IPS-20b (cell line): ENCODE measurements at regions not wholly inside any gene's neighbourhood (a gene's known extent, or its start where the extent isn't known, plus 50 kb on each side); places are given as distances from the start of the nearest gene placed in this dataset.
"Not testable (repeated sequence)": the region's sequence is repeated elsewhere in the genome, so short reads cannot be mapped to it uniquely, and the experiment has no call there.

Source experiments
- H3K27ac ChIP-seq: one replicate; pipeline ENCODE4 v1.5.1; 2013; ENCODE audit warnings: low read length
- H3K27me3 ChIP-seq: 2 replicates; pipeline ENCODE4 v1.6.1; 2013; ENCODE audit warnings: mild to moderate bottlenecking, low read length, inconsistent platforms; ENCODE audit not compliant: insufficient read depth
- H3K36me3 ChIP-seq: 2 replicates; pipeline ENCODE4 v1.6.1; 2013; ENCODE audit warnings: low read depth, mild to moderate bottlenecking, inconsistent platforms, low read length, moderate library complexity; ENCODE audit not compliant: insufficient read depth
- H3K4me1 ChIP-seq: 2 replicates; pipeline ENCODE4 v1.6.1; 2013; ENCODE audit warnings: mild to moderate bottlenecking, control low read depth, inconsistent platforms, low read length, moderate library complexity; ENCODE audit not compliant: insufficient read depth
- H3K4me3 ChIP-seq: 2 replicates; pipeline ENCODE4 v1.5.1; 2013; ENCODE audit warnings: mild to moderate bottlenecking, low read length, inconsistent platforms
- H3K9ac ChIP-seq: 2 replicates; pipeline ENCODE4 v1.6.1; 2013; ENCODE audit warnings: low read depth, mild to moderate bottlenecking, inconsistent platforms, low read length, moderate library complexity
- H3K9me3 ChIP-seq: 2 replicates; pipeline ENCODE4 v1.6.1; 2013; ENCODE audit warnings: mild to moderate bottlenecking, low read depth, low read length, inconsistent platforms; ENCODE audit not compliant: insufficient read depth

DNA sequence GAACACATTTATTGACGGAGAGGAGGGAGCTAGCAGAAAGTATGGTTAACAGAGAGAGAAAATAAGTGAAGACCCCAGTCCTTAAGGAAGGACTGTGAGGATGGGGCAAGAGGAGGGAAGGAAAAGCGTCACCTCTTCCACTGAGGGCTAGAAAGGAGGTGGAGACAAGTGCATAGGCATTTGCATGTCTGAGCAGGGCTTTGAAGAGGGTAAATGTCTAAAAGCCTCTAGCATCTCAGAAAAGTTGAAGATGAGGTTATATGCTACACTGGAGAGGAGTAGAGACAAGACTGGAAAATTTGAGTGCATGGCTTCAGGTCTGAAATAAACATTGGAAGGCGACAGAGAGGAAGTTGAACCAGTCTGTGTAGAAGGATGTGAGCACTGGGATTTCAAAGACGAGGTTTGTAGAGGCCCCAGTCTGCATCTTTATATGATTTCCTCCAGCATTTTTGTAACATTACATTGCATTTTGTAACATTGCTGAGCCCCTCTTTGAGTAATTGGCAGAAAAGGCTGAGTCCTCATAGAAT, 98.5 kb upstream of the IFNG-AS1 start:
- H3K4me3 ChIP-seq = no peak overlapping the region
- H3K27me3 ChIP-seq = no peaks in the 10 kb centered on the region
- no peak overlapping the region for H3K27ac ChIP-seq
- H3K4me1 ChIP-seq = no peaks in the 10 kb centered on the region; the same call in 1 of the 2 replicates
- no peak overlapping the region for H3K9ac ChIP-seq
- no peaks in the 10 kb centered on the region for H3K36me3 ChIP-seq
- no peaks in the 10 kb centered on the region for H3K9me3 ChIP-seq

DNA sequence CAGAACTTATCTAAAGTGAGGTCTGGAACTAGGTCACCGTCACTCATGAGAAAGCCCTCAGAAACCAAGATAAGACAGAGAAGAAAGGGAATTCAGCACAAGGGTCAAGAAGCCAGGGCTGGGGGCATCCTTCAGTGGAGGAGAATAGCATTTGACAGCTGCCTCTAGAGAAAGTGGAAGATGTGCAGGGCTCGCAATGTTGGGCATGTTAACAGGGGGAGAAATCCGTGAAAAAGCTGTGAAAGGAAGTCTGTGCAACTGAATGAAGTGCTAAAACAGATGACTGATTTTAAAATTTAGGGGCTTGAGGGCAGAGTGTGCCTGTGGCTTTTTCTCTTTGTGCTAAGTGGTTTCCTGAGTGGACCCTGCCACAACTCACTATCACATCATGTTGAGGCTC, 97.7 kb upstream of the IFNG-AS1 start:
- Histone ChIP-seq H3K27me3 (no peaks in the 10 kb centered on the region), H3K36me3 (no peaks in the 10 kb centered on the region), H3K9me3 (no peaks in the 10 kb centered on the region), H3K9ac (no peak overlapping the region), H3K4me1 (no peaks in the 10 kb centered on the region; the same call in 1 of the 2 replicates), H3K27ac (no peak overlapping the region), H3K4me3 (no peak overlapping the region)

DNA sequence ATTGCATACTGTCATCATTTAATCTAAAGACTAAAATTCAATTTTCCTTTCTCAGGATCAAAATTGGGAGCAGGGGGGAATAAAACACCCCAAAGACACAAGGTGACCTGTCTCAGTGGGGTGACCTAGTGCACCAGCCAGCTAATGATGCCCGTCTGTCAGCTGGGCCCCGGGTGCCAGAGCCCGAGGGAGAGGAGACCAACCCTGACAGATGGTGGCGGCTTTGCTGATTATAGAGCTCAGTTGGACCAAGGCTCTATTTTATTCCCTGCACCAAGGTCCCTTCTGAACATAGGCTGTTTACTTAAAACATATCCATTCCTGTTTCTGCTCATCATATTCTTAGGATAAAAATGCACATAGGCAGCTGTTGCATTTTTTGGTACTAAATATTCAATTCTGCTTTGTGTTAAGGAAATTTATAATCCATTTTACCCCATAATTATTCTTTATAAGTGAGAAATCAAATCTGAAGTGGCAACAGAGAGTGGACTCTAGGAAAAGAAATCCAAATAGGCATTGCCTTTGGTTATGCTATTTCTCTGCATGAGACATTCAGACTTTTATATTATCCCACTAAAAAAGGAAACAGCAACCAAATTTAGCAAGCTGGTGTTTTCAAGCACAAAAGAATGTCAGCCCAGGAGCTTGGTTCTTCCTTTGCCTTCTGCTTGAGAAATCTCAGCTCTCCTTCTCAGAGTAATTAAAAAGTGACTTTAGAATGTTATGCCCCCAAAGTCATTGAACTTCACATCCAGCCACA, 96.8 kb upstream of the IFNG-AS1 start:
- Histone ChIP-seq H3K27ac (no peak overlapping the region), H3K36me3 (no peaks in the 10 kb centered on the region), H3K27me3 (no peaks in the 10 kb centered on the region), H3K9ac (no peak overlapping the region), H3K4me3 (no peak overlapping the region), H3K4me1 (no peaks in the 10 kb centered on the region; the same call in 1 of the 2 replicates), H3K9me3 (no peaks in the 10 kb centered on the region)

DNA sequence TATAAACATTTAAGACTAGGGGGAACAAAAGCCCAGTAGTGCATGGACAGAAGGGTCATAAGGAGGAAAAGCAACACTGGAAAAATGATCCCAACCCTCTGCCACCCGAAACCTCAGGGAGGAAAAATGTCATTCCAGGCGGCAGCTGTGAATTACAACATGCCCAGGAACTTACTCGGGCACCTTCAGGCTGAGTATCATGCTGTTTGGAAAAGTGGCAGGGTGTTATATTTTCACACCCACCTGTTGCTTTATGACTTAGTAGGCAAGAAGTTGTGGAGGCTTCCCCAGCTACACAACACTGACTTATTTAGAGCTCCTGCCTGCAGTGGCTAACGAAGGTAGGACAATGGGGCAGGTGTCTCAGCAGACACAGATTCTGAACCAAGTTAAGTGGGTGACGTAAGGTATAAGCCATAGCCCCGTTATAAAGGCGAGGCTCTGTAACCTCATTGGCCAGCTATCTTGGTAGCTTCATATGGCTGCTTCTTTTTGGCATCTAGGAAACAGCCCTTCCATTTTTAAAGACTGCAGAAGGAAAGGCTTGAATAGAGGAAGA, 96.1 kb upstream of the IFNG-AS1 start:
- Histone ChIP-seq H3K4me3 (no peak overlapping the region), H3K9ac (no peak overlapping the region), H3K36me3 (no peaks in the 10 kb centered on the region), H3K27ac (no peak overlapping the region), H3K27me3 (no peaks in the 10 kb centered on the region), H3K4me1 (no peaks in the 10 kb centered on the region; the same call in 1 of the 2 replicates), H3K9me3 (no peaks in the 10 kb centered on the region)

DNA sequence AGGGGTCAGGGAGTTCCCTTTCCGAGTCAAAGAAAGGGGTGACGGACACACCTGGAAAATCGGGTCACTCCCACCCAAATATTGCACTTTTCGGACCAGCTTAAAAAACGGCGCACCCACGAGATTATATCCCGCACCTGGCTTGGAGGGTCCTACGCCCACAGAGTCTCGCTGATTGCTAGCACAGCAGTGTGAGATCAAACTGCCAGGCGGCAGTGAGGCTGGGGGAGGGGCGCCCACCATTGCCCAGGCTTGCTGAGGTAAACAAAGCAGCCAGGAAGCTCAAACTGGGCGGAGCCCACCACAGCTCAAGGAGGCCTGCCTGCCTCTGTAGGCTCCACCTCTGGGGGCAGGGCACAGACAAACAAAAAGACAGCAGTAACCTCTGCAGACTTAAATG, 88.8 kb upstream of the IFNG-AS1 start:
- H3K4me3 ChIP-seq, H3K27me3 ChIP-seq, H3K9me3 ChIP-seq, H3K27ac ChIP-seq, H3K4me1 ChIP-seq, H3K9ac ChIP-seq, H3K36me3 ChIP-seq: not testable (repeated sequence)

DNA sequence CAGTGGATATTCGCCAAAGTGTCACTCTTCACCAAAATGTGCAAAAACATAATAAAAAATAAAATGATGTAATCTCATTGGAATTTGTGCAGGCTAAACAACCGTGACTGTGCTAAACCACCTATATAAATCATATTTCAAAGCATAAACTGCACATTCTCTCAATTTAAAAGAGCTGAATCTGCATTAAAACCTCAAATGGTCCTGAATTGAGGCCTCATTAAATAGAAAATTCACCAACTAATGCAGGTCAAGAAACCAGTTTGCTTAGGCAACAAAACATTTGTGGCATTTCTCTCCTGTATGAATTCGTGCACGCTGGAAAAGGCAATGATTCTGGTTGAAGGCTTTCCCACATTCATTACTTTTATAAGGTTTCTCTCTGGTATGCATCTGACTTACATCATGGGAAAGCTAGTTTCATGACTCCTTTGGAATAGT, 80.1 kb upstream of the IFNG-AS1 start:
- Histone ChIP-seq H3K36me3 (no peaks in the 10 kb centered on the region), H3K4me3 (no peak overlapping the region), H3K9me3 (no peaks in the 10 kb centered on the region), H3K9ac (no peak overlapping the region), H3K4me1 (no peaks in the 10 kb centered on the region), H3K27ac (no peak overlapping the region), H3K27me3 (no peaks in the 10 kb centered on the region)

DNA sequence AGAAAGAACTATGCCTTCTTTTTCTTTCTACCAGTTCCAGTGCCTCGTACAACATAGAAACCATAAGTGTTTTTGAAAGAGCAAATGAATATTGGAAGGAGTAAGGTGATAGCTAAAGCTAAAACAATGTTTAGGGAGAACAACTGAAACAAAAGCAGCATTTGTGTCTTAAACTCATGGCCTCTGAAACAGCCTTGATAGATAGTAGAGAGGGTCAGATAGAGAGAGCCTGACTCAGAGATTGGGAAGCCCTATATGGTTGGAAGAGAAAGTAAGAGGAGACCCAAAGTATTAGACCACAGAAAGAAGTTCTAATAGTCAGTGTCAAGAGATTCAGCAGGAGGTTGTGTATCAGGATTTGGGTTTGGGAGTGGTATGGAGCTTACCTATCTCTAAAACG, 79.6 kb upstream of the IFNG-AS1 start:
- H3K27ac ChIP-seq = no peak overlapping the region
- H3K36me3 ChIP-seq = no peaks in the 10 kb centered on the region
- H3K4me3 ChIP-seq = no peak overlapping the region
- no peaks in the 10 kb centered on the region for H3K4me1 ChIP-seq
- no peak overlapping the region for H3K9ac ChIP-seq
- H3K9me3 ChIP-seq = no peaks in the 10 kb centered on the region
- no peaks in the 10 kb centered on the region for H3K27me3 ChIP-seq

DNA sequence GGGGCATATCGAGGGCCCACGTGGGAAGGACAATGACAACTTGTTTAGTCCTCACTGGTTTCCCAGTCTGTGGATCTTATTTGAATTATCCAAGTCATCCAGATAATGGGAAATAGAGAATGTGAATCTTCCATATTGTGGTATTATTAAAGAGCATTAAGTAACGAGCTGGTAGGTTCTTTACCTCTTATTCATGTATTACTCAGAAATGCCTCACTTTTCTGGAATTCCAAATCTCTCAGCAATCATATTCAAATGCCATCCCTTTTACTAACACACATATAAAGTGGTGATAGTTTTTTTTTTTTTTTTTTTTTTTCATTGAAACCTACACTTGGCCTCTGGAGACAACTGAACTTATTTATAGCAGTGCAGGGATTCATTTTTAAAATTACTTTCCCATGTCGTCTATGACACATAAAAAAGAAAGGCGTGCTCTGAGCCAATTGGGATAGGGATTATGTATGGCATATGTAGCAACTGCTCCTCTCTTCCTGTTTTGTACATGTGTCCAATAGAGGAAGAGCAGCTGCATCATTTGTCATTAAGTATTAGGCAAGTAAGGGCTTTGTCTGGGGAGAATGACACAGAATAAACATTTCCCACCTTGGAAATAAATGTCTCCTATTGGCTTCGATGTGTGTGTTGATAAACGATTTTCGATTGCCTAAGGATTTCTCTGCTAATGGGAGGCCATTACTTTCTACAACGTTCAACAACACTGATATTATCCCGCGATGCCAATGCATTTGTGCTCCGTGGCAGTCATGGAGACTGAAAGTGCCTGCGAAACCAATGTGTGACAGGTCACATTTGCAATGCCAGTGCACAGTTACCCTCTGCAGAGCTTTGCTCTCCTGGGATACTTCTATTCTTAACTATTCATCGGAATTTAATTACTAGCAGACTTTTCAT, 78.6 kb upstream of the IFNG-AS1 start:
- H3K27me3 ChIP-seq = no peaks in the 10 kb centered on the region
- H3K36me3 ChIP-seq = no peaks in the 10 kb centered on the region
- H3K9ac ChIP-seq = no peak overlapping the region
- H3K4me3 ChIP-seq = no peak overlapping the region
- H3K9me3 ChIP-seq = no peaks in the 10 kb centered on the region
- H3K27ac ChIP-seq = no peak overlapping the region
- H3K4me1 ChIP-seq = no peaks in the 10 kb centered on the region

DNA sequence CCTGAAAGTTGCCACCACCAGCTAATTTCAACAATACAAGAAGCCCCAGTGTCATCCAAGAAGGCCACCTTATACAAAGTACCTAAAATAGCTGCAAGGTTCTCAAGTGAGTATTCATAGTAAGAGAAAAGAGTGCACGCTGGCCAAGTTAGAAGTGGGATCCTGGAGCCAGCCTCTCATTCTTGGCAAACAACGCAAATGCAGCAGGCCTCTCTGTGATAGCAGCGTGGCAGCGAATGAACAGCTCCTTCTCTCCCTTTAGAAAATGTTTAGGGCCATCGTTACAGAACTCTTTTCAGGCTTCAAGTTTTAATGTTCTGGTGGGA, 78.0 kb upstream of the IFNG-AS1 start:
- H3K9ac ChIP-seq = no peak overlapping the region
- peaks cover 4% of the 10 kb centered on the region; the same call in 1 of the 2 replicates for H3K4me1 ChIP-seq
- no peaks in the 10 kb centered on the region for H3K27me3 ChIP-seq
- H3K36me3 ChIP-seq = no peaks in the 10 kb centered on the region
- H3K27ac ChIP-seq = no peak overlapping the region
- no peaks in the 10 kb centered on the region for H3K9me3 ChIP-seq
- no peak overlapping the region for H3K4me3 ChIP-seq

DNA sequence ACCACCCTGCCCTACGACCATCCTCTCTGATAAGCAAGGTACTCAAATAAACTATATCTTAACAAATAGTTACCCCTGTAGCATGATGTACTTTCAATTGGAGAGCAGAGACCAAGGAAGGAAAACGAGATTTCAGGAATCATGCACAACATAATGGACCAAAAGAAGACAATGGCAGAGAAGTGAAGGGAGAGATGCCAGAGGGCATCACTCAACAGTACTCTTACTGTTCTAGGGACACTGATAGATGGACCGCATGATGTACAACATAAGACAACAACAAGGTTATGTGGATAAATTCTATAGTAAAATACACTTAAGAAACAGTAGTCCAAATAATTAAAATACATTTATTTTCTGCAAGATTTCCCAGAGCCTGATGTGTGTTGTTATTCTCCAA, 77.5 kb upstream of the IFNG-AS1 start:
- no peaks in the 10 kb centered on the region for H3K36me3 ChIP-seq
- peaks cover 10% of the 10 kb centered on the region; the same call in 1 of the 2 replicates for H3K4me1 ChIP-seq
- no peak overlapping the region for H3K4me3 ChIP-seq
- H3K27ac ChIP-seq = no peak overlapping the region
- no peaks in the 10 kb centered on the region for H3K9me3 ChIP-seq
- no peak overlapping the region for H3K9ac ChIP-seq
- no peaks in the 10 kb centered on the region for H3K27me3 ChIP-seq

DNA sequence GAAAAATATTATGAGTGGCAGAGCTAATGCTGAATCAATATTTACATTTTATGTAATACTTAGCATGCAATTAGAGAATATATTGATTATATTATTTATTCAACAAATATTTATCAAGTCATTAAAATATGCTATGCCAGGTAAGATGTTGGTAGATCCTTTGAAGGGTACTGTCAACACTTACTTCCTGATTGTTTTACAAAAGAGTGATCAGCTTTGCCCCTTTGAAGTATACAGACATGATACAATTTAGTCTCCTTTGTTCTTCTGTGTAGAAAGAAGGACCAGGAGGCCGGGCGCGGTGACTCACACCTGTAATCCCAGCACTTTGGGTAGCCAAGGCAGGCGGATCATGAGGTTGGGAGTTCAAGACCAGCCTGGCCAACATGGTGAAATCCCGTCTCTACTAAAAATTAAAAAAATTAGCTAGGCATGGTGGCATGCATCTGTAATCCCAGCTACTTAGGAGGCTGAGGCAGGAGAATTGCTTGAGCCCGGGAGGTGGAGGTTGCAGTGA, 73.9 kb upstream of the IFNG-AS1 start:
- Histone ChIP-seq H3K9me3 (no peaks in the 10 kb centered on the region), H3K27ac (no peak overlapping the region), H3K36me3 (no peaks in the 10 kb centered on the region), H3K4me1 (peaks cover 17% of the 10 kb centered on the region), H3K9ac (no peak overlapping the region), H3K27me3 (no peaks in the 10 kb centered on the region), H3K4me3 (no peak overlapping the region)
